GM12878 (cell line): ENCODE measurements at regions not wholly inside any gene's neighbourhood (a gene's known extent, or its start where the extent isn't known, plus 50 kb on each side); places are given as distances from the start of the nearest gene placed in this dataset.

Experiments used
- CTCF ChIP-seq, 3 experiments: IDR thresholded peaks in 2 of 3; conservative IDR thresholded peaks in 1 of 3; 2 replicates each; pipeline ENCODE4 v1.5.1; 2011; ENCODE audit warnings: low read depth in 3 of 3, low read length in 3 of 3, mild to moderate bottlenecking in 3 of 3, control low read depth in 2 of 3, moderate library complexity in 2 of 3, inconsistent platforms in 1 of 3, mixed read lengths in 1 of 3; ENCODE audit not compliant: control insufficient read depth in 2 of 3, insufficient read depth in 1 of 3; ENCODE audit errors: extremely low read depth in 1 of 3
- CUX1 ChIP-seq: IDR thresholded peaks from 2 replicates; pipeline ENCODE4 v1.6.1; 2012; ENCODE audit warnings: improper control_type of control experiment, low read depth, low read length; ENCODE audit not compliant: insufficient replicate concordance
- NR2F1 ChIP-seq: fragments of 450-650 bp; conservative IDR thresholded peaks from 2 replicates; pipeline ENCODE4 v1.6.1; 2017; ENCODE audit warnings: mild to moderate bottlenecking
- REST ChIP-seq: IDR thresholded peaks from 2 replicates; pipeline ENCODE4 v1.6.1; 2012; ENCODE audit warnings: mild to moderate bottlenecking, low read depth, low read length

DNA sequence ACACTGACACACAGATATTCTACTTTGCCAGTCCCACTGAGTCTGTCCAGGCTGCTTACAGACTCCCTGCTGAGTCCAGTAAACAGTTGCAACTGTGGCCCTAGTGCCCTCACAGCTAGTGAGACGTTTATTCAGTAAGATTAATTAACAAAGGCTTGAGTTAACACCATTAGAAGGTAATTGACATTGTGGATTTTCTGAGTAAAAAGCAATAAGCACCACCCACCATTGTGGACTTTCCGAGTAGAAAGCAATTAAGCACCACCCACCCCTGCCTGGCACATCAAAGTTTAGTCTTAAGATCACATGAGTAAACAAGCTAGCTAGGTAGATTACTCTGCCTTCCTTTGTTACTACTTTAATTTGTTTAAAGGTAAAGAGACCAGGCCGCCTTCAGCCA lies 408.6 kb upstream of the IMPG1 start (continued):
- TF ChIP-seq CTCF (IDR thresholded peaks at IDR 0.05 in 2 of 3, conservative IDR thresholded peaks at IDR 0.05 in 1 of 3; ENCODE audit: control insufficient read depth in 2 of 3, extremely low read depth in 1 of 3, insufficient read depth in 1 of 3, low read depth in 3 of 3, low read length in 3 of 3) (no peak), CUX1 (no peak), NR2F1 (no peak), REST (no peak)
